Body of pancreas (tissue), 4 donors: ENCODE measurements at regions not wholly inside any gene's neighbourhood (a gene's known extent, or its start where the extent isn't known, plus 50 kb on each side); places are given as distances from the start of the nearest gene placed in this dataset.

ENCODE experiments used
- ATAC-seq: fragments of 150-250 bp; one replicate; pipeline ENCODE4 v1.9.1; 2016
- DNase-seq, 4 donors: peaks; one replicate each; pipeline ENCODE4 v3.0.0-alpha.2; 2019
- H3K27ac ChIP-seq, 4 donors: fragments of 200-600 bp; sonication (generic); 1 replicate in 3 of 4; 2 replicates in 1 of 4; pipeline versions ENCODE4 v1.5.1 to v1.6.1; 2016 to 2019; ENCODE audit warnings: mild to moderate bottlenecking in 1 of 4, mixed read lengths in 1 of 4, moderate library complexity in 1 of 4
- H3K27me3 ChIP-seq, 2 donors: fragments of 200-600 bp; sonication (generic); one replicate each; pipeline ENCODE4 v1.6.0; 2016; ENCODE audit warnings: mild to moderate bottlenecking in 1 of 2
- H3K36me3 ChIP-seq, 2 donors: fragments of 200-600 bp; sonication (generic); replicated peaks in 1 of 2; 2 replicates each; pipeline ENCODE4 v1.5.1; 2016; ENCODE audit warnings: low read depth in 2 of 2; ENCODE audit not compliant: insufficient read depth in 1 of 2
- H3K4me1 ChIP-seq: fragments of 200-600 bp; sonication (generic); one replicate; pipeline ENCODE4 v1.6.0; 2016
- H3K4me3 ChIP-seq, 2 donors: fragments of 200-600 bp; sonication (generic); 1 replicate in 1 of 2; 2 replicates in 1 of 2; pipeline ENCODE4 v1.5.1; 2016 to 2019
- H3K9me3 ChIP-seq, 3 donors: fragments of 200-600 bp; sonication (generic); 1 replicate in 2 of 3; 2 replicates in 1 of 3; pipeline ENCODE4 v1.5.1; 2016
- POLR2A ChIP-seq, 3 donors: fragments of 450-650 bp; IDR thresholded peaks; one replicate each; pipeline ENCODE4 v1.6.1; 2016; ENCODE audit warnings: antibody characterized with exemption in 3 of 3, mild to moderate bottlenecking in 2 of 3
- WGBS, 2 donors: methylation state at CpG; one replicate each; pipeline ENCODE4 v1.1.5; 2017; 5-methylcytosine and 5-hydroxymethylcytosine counted together
- intact Hi-C: fragments of 100-400 bp; cut with DNase I; formaldehyde crosslinking; loops from one replicate; pipeline ENCODE4 v1.15.1; 2023
- TF ChIP-seq, protein P1 (sequence below), 7 experiments: fragments of 450-650 bp in 4 of 7; fragments of 200-600 bp in 3 of 7; sonication (generic) in 3 of 7; IDR thresholded peaks; one replicate each; pipeline ENCODE4 v1.5.1; 2016 to 2019; ENCODE audit warnings: antibody characterized with exemption in 7 of 7

GRCh38 chr16:48817032-48817431 is 207.1 kb upstream of the N4BP1 start:
- TF ChIP-seq POLR2A (IDR thresholded peaks at IDR 0.05), result no peak
- TF ChIP-seq, protein P1, sequence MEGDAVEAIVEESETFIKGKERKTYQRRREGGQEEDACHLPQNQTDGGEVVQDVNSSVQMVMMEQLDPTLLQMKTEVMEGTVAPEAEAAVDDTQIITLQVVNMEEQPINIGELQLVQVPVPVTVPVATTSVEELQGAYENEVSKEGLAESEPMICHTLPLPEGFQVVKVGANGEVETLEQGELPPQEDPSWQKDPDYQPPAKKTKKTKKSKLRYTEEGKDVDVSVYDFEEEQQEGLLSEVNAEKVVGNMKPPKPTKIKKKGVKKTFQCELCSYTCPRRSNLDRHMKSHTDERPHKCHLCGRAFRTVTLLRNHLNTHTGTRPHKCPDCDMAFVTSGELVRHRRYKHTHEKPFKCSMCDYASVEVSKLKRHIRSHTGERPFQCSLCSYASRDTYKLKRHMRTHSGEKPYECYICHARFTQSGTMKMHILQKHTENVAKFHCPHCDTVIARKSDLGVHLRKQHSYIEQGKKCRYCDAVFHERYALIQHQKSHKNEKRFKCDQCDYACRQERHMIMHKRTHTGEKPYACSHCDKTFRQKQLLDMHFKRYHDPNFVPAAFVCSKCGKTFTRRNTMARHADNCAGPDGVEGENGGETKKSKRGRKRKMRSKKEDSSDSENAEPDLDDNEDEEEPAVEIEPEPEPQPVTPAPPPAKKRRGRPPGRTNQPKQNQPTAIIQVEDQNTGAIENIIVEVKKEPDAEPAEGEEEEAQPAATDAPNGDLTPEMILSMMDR (IDR thresholded peaks at IDR 0.05), result no peak
- Histone ChIP-seq H3K4me3 (no peak overlapping the region), H3K4me1 (no peaks in the 10 kb centered on the region), H3K9me3 (no peaks in the 10 kb centered on the region), H3K27ac (no peak overlapping the region), H3K27me3 (no peaks in the 10 kb centered on the region), H3K36me3 (no peaks in the 10 kb centered on the region)
- ATAC-seq, result no peak
- intact Hi-C loops, result no loop called here
- 72 to 74% methylated on average over 5 to 7 of the region's 7 CpGs for WGBS, 2 donors
- DNase-seq, result no peak

DNA sequence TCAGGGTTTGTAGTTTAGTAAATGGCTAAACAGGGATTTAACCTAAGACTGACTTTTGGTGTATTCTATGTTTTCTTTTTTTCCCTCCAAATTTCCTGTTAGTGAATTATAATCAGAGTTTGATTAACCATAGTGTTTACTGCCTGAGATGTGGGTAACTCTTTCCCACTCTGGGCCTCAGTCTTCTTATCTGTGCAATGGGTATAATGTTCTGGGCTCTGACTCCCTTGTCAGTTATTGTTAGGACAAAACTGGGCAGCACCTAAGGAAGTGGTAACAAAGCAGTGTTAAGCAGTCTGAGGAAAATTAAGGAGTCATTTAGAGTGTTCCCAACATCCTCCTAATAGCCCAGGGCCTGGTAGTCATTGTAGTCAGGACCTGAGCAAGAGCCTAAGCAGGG is 206.4 kb upstream of the N4BP1 start:
- Histone ChIP-seq H3K27me3 (no peaks in the 10 kb centered on the region), H3K4me1 (no peaks in the 10 kb centered on the region), H3K9me3 (no peaks in the 10 kb centered on the region), H3K36me3 (no peaks in the 10 kb centered on the region), H3K4me3 (no peak overlapping the region), H3K27ac (no peak overlapping the region)
- DNase-seq (no peak), ATAC-seq (no peak)
- TF ChIP-seq, protein P1 (IDR thresholded peaks at IDR 0.05), result no peak
- TF ChIP-seq POLR2A (IDR thresholded peaks at IDR 0.05), result no peak
- intact Hi-C loops, result no loop called here

DNA sequence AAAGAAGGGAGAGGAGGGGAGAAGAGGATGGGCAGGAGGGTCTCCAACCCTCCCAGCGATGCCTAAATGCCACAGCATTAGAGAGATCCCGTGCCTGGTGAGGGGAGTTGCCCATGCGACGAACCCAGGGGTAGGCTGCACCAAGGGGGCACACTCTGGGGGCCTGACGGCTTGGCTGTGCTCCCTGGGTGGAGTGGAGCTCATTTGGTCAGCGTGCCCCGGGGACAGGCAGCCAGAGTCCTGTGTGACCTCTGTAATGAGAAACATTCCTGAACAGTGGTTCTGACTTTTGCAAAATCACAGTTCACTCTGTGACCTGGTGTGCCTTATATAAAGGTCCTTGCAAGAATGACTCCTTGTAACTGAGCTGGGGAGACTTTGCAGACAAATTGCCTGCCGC is 205.0 kb upstream of the N4BP1 start:
- peaks cover 0 to 8% of the 10 kb centered on the region in 2 donors for H3K27me3 ChIP-seq
- no peaks in the 10 kb centered on the region for H3K36me3 ChIP-seq
- intact Hi-C loops, result no loop called here
- TF ChIP-seq, protein P1 (IDR thresholded peaks at IDR 0.05), result no peak
- no peak for TF ChIP-seq POLR2A (IDR thresholded peaks at IDR 0.05)
- no peak overlapping the region for H3K4me3 ChIP-seq
- ATAC-seq (no peak), DNase-seq (no peak)
- WGBS, 2 donors, result 58 to 66% methylated on average over 8 of the region's 8 CpGs
- H3K4me1 ChIP-seq, result peaks cover 9% of the 10 kb centered on the region
- no peaks in the 10 kb centered on the region for H3K9me3 ChIP-seq
- no peak overlapping the region for H3K27ac ChIP-seq

DNA sequence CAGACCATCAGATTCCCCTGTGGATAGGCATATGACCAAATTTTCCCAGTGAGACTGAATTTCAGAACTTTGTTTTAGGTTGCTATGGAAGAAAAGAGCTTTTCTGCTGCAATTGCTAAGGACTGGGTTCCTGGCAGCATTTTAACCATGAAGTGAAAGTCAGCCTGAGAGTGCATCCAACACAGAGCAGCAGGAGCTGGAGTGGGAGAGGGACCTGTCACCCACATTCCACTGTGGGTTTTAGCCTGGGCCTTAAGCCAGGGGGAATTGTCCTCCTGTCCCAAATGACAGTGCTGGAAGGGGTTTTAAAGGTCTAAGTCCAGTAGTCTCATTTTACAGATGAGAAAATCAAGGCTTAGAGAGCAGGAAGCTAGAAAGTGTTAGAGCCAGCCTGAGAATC is 203.5 kb upstream of the N4BP1 start:
- Histone ChIP-seq H3K9me3 (no peaks in the 10 kb centered on the region), H3K4me3 (no peak overlapping the region), H3K36me3 (no peaks in the 10 kb centered on the region), H3K27me3 (peaks cover 0 to 8% of the 10 kb centered on the region in 2 donors), H3K27ac (no peak overlapping the region), H3K4me1 (peaks cover 9% of the 10 kb centered on the region)
- no peak for ATAC-seq
- intact Hi-C loops, result no loop called here
- TF ChIP-seq, protein P1 (IDR thresholded peaks at IDR 0.05), result no peak
- TF ChIP-seq POLR2A (IDR thresholded peaks at IDR 0.05), result no peak
- DNase-seq, result no peak

GRCh38 chr16:48812856-48813255 is 202.9 kb upstream of the N4BP1 start:
- no peaks in the 10 kb centered on the region for H3K9me3 ChIP-seq
- TF ChIP-seq POLR2A (IDR thresholded peaks at IDR 0.05), result no peak
- TF ChIP-seq, protein P1 (IDR thresholded peaks at IDR 0.05), result no peak
- intact Hi-C loops, result no loop called here
- H3K4me1 ChIP-seq, result peaks cover 9% of the 10 kb centered on the region
- no peaks in the 10 kb centered on the region for H3K36me3 ChIP-seq
- H3K27ac ChIP-seq, result no peak overlapping the region
- no peak overlapping the region for H3K4me3 ChIP-seq
- H3K27me3 ChIP-seq, result peaks cover 0 to 8% of the 10 kb centered on the region in 2 donors
- DNase-seq (no peak), ATAC-seq (no peak)
- 78 to 81% methylated on average over 4 of the region's 4 CpGs for WGBS, 2 donors
